ENCODE measurements at regions not wholly inside any gene's neighbourhood (a gene's known extent, or its start where the extent isn't known, plus 50 kb on each side); places are given as distances from the start of the nearest gene placed in this dataset.

DNA sequence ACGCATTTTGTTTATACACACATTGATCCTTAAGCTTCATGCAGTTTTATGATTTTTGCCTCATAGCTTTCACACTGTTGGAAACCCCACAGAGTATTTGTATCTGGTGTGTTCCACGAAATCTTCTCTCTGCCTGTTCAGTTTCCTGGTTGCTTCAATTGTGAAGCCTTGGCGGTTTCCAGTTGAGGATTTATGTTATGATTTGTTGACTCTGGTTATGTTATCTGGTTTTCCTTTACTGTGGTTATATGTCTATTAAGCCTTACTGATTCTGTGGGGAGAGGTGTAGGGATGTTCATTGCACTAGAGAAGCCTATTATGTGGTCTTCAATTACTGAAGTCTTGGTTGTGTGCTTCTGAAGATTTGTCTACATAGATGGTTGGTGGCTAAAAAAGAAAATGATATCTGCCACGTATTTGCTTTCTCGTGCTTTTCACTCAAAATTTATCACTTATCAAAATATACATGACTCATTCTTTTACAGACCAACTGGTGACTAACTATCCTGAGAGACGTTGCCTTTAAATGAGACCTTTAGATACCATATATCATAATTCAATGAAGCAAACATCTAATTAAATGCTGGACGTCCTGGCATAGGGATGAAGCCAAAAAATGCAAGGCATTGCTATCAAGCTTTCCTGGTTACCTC, 488.0 kb upstream of the B3GALT2 start:
- no peak overlapping the region for H3K9ac ChIP-seq (ENCODE audit: low read depth, low read length)
- no peaks in the 10 kb centered on the region for H3K4me1 ChIP-seq (ENCODE audit: insufficient read depth, low read length)
- H3K36me3 ChIP-seq (ENCODE audit: insufficient read depth, low read length), result no peaks in the 10 kb centered on the region
- no peaks in the 10 kb centered on the region for H3K9me3 ChIP-seq (ENCODE audit: control insufficient read depth, insufficient read depth, low read length)

DNA sequence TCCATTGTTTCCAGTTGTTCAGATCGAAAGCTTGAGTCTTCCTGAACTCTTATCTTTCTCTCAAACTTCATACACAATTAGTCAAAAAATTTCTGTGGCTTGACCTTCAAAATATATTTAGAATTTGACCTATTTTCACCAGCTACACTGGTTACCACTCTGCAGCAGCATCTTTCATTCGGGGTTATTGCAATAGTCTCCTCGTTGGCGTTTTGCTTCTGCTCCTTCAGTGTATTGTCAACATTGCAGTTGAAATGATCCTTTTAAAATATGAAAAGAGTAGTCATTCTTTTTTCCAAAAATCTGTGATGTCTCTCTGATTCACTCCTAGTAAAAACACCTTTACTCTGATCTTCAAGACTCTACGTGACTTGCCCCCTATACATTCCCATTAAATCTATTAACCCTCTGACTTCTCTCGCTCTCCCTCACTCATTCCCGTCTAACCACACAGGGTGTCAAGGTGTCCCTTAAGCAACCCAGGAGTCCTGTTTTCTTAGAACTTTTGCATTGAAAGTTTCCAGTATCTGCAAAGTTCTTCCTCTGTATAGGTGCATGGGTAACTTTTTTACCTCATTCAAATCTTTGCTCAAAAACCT, 480.2 kb upstream of the B3GALT2 start:
- Histone ChIP-seq H3K4me1 (ENCODE audit: insufficient read depth, low read length) (no peaks in the 10 kb centered on the region), H3K36me3 (ENCODE audit: insufficient read depth, low read length) (no peaks in the 10 kb centered on the region), H3K9ac (ENCODE audit: low read depth, low read length) (no peak overlapping the region), H3K9me3 (ENCODE audit: control insufficient read depth, insufficient read depth, low read length) (no peaks in the 10 kb centered on the region)

DNA sequence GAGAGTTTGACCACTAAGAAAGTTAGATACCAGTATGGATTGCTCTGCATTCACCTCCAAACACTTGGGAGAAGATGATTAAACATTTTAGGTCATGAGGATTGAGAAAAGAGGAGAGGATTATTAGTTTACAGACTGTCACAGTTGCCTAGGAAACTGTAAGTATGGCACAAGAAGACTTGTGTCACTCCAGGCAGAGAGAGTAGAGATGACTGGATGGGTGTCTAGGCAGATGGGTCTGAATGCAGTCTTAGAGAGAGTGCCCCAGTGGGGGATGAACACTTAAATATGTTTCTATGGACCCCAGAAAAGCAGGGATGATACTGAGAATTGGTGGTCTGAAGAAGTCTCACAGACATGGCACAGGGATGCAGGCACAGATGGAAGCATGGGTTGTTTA, 477.6 kb upstream of the B3GALT2 start:
- Histone ChIP-seq H3K9me3 (ENCODE audit: control insufficient read depth, insufficient read depth, low read length) (no peaks in the 10 kb centered on the region), H3K4me1 (ENCODE audit: insufficient read depth, low read length) (no peaks in the 10 kb centered on the region), H3K36me3 (ENCODE audit: insufficient read depth, low read length) (no peaks in the 10 kb centered on the region), H3K9ac (ENCODE audit: low read depth, low read length) (no peak overlapping the region)

DNA sequence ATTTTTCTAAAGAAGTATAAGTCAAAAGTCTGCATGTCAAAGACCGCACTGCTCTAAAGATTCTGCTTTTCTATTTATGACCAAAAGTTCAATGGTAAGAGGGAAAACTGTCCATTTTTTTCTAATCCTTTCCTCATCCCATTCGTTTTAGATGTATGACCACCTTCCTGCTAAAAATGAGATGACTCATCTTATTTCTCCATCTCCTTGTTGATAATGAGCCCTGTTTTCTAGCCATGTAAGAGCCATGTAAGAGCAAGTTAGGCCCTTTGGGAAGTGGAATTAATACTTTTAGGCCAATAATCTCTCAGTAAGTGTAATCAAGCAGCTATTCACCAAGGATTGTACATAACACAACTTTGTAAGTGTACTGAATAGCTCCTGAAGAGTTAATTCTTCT, 475.6 kb upstream of the B3GALT2 start:
- no peaks in the 10 kb centered on the region for H3K9me3 ChIP-seq (ENCODE audit: control insufficient read depth, insufficient read depth, low read length)

DNA sequence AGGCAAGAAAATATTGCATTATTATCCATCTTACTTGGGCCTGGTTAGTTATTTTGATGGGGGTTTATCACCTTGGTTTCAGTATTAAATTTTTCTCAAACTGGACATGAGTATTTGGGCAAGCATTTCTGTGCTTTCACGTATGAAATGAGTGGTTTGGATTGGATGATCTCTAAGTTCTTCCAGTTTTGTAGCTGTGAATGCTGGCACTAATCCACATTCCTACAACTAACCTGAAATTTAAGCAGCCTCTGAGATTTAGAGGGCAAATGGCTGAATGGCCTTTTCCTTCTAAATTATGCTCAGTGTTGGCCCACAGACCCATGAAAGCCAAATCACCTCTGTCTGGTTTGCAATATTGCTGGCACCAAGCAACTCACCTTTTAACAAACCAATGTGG, 475.0 kb upstream of the B3GALT2 start:
- no peaks in the 10 kb centered on the region for H3K36me3 ChIP-seq (ENCODE audit: insufficient read depth, low read length)
- no peak overlapping the region for H3K9ac ChIP-seq (ENCODE audit: low read depth, low read length)
- no peaks in the 10 kb centered on the region for H3K4me1 ChIP-seq (ENCODE audit: insufficient read depth, low read length)
- no peaks in the 10 kb centered on the region for H3K9me3 ChIP-seq (ENCODE audit: control insufficient read depth, insufficient read depth, low read length)

More for the DNA sequence above, 475.6 kb upstream of the B3GALT2 start:
- H3K4me1 ChIP-seq (ENCODE audit: insufficient read depth, low read length), result no peaks in the 10 kb centered on the region
- no peaks in the 10 kb centered on the region for H3K36me3 ChIP-seq (ENCODE audit: insufficient read depth, low read length)
- no peak overlapping the region for H3K9ac ChIP-seq (ENCODE audit: low read depth, low read length)

DNA sequence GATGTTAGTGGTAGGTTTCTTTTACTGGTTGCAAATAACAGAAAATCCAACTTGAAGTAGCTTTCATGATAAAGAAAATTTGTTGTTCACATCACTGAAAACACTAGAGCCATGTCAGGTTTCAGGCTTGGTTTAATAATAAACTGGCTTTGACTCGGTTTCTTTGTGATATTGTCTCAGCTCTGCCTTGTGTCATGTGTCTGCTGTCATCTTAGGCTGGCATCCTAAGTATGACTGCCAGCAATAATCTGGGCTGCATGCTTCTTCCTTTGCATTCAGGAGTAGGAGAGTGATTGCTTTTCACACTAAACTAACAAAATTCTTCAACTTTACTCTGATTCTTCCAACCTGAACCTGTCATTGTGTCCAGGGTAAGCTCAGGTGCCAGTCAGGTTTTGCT, 474.0 kb upstream of the B3GALT2 start:
- H3K9me3 ChIP-seq (ENCODE audit: control insufficient read depth, insufficient read depth, low read length), result no peaks in the 10 kb centered on the region

DNA sequence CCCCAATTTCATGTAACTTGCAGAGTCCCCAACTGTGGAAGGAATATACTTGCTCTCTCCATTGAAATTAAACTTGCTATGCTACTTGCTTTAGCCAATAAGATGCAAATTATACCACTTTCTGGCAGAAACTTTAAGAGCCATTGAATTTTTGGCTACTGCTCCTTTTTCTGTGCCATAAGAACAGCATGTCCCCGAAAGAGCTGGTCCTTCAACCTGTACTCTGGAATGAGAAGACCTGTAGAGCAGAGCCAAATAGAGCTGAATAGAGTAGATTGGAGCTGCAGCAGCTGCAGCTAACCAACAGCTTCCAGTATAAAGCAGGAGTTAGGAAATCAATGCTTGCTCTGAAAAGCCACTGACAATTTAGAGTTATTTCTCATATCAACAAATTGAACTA, 472.3 kb upstream of the B3GALT2 start:
- Histone ChIP-seq H3K9me3 (ENCODE audit: control insufficient read depth, insufficient read depth, low read length) (no peaks in the 10 kb centered on the region), H3K9ac (ENCODE audit: low read depth, low read length) (no peak overlapping the region), H3K36me3 (ENCODE audit: insufficient read depth, low read length) (no peaks in the 10 kb centered on the region), H3K4me1 (ENCODE audit: insufficient read depth, low read length) (no peaks in the 10 kb centered on the region)

More for the DNA sequence above, 474.0 kb upstream of the B3GALT2 start:
- H3K4me1 ChIP-seq (ENCODE audit: insufficient read depth, low read length), result no peaks in the 10 kb centered on the region
- no peaks in the 10 kb centered on the region for H3K36me3 ChIP-seq (ENCODE audit: insufficient read depth, low read length)
- H3K9ac ChIP-seq (ENCODE audit: low read depth, low read length), result no peak overlapping the region

DNA sequence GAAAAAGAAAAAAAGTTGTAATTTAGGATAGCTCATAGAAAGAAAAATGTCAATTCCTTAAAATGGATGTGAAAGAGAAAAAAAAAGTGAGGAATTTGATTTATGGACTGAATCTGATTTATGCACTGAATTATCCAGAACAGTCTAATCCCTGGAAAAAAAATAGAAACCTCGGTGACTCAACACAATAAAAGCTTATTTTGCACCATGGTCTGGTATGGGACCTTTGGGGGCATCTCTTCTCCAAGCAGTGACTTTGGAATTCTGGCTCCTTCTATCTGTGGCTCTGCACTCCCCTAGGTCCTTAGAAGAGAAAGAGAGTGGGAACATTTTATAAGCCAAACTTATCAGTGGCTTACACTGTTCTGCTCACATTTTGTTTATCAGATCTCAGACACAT, 471.7 kb upstream of the B3GALT2 start:
- Histone ChIP-seq H3K4me1 (ENCODE audit: insufficient read depth, low read length) (no peaks in the 10 kb centered on the region), H3K9me3 (ENCODE audit: control insufficient read depth, insufficient read depth, low read length) (no peaks in the 10 kb centered on the region), H3K36me3 (ENCODE audit: insufficient read depth, low read length) (no peaks in the 10 kb centered on the region), H3K9ac (ENCODE audit: low read depth, low read length) (no peak overlapping the region)

DNA sequence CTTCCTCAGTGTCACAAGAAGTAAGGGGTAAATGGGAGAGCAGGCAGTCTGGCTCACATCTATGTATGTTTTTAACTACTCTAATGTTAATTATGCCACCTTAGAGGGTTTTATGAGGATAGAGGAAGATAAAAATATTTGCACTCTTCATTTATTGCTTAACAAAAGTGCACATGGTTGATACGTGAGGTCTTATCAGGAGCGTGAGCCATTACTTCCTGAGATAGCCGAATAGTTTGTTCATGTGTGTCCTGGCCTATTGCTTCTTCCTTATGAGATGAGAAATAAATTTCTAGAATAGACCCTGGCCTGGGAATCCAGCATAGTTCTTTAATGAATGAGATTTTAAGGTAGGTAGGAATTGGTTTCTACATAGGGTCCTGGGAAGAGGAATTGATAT, 471.1 kb upstream of the B3GALT2 start:
- no peaks in the 10 kb centered on the region for H3K9me3 ChIP-seq (ENCODE audit: control insufficient read depth, insufficient read depth, low read length)
- H3K4me1 ChIP-seq (ENCODE audit: insufficient read depth, low read length), result no peaks in the 10 kb centered on the region
- no peak overlapping the region for H3K9ac ChIP-seq (ENCODE audit: low read depth, low read length)
- H3K36me3 ChIP-seq (ENCODE audit: insufficient read depth, low read length), result no peaks in the 10 kb centered on the region

DNA sequence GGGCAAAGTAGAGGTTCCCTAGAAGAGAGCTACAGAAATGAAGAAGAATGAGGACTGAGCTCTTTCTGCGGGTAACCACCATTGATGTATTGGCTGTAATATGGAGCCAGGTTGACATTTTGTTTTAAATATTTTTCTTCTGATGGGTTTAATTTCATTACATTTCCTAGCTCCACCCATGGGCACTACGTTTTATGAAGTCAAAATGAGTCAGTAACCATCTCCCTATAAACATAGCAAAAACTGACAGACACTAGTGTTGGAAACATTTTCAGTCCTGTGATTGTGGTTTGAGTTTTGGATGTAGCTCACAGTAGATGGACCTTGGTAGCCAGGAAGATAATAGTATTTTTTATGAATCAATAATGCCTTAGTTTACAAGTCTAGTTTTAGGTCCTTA, 470.4 kb upstream of the B3GALT2 start:
- no peak overlapping the region for H3K9ac ChIP-seq (ENCODE audit: low read depth, low read length)
- no peaks in the 10 kb centered on the region for H3K9me3 ChIP-seq (ENCODE audit: control insufficient read depth, insufficient read depth, low read length)
- no peaks in the 10 kb centered on the region for H3K36me3 ChIP-seq (ENCODE audit: insufficient read depth, low read length)
- no peaks in the 10 kb centered on the region for H3K4me1 ChIP-seq (ENCODE audit: insufficient read depth, low read length)

DNA sequence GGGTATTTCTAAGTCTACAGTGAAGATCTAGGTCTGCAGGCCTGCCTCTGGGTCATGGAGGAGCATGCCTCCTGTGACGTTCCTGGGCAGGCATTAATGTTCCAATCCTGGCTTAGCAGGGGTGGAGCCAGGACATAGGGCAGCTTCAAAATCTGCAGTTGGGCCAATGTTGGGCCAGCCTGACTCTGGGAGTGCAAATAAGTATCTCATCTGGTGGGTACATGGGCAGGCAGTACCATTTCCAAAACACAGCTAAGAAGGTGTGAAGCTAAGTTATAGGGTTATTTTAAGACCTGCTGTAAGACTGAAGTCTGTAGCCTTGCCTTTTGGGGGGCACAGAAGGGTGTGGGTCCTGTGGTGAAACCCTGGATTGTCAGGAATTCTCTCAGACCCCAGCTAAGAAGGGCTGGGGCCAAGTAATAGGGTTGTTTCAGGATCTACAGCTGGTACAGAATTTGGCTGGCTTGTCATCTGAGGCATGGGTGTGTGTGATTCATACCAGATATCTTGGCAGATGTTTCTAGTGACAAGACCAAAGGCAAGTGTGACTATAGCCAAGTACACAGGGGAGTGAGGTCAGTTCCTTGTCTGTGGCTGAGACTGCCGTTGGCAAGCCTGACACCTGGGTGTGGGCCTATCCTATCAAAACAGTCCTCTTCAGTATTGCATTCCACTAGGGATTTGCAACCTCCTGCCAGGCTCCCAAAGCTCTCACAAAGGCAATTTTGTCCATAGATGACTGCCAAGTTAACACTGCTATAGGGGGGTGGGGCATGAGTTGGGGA, 468.7 kb upstream of the B3GALT2 start:
- Histone ChIP-seq H3K4me1 (ENCODE audit: insufficient read depth, low read length) (no peaks in the 10 kb centered on the region), H3K9me3 (ENCODE audit: control insufficient read depth, insufficient read depth, low read length) (no peaks in the 10 kb centered on the region), H3K36me3 (ENCODE audit: insufficient read depth, low read length) (no peaks in the 10 kb centered on the region), H3K9ac (ENCODE audit: low read depth, low read length) (no peak overlapping the region)

DNA sequence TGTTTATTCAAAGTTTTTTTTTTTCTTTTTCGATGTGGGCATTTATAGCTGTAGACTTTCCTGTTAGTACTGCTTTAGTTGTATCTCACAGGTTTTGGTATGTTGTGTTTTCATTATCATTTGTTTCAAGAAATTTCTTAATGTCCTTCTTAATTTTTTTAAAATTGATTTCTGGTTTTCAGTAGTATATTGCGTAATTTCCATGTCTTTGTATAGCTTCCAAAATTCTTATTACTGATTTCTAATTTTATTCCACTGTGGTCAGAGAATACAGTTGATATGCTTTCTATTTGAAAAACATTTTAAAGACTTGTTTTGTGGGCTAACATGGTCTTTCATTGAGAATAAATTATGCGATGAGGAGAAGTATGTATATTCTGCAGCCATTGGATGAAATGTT, 463.2 kb upstream of the B3GALT2 start:
- H3K9me3 ChIP-seq (ENCODE audit: control insufficient read depth, insufficient read depth, low read length), result no peaks in the 10 kb centered on the region
- no peaks in the 10 kb centered on the region for H3K4me1 ChIP-seq (ENCODE audit: insufficient read depth, low read length)
- no peaks in the 10 kb centered on the region for H3K36me3 ChIP-seq (ENCODE audit: insufficient read depth, low read length)

DNA sequence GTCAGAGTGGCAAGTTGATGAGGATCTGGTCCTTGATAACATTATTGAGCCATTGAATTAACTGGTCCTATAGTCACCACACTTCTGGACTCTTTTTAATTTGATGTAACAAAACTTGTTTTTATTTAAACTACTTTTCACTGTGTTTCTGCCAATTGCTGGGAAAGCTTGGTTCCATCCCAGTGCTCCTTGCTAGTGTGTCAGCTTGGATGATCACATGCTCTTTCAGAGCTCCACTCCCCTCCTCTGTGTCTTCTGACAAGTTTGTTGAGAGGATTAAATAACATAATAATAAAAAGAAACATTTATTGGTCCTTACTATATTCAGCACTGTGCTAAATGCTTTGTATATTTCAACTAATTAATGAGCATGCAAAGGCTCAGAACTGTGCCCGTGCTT, 448.5 kb upstream of the B3GALT2 start:
- no peak overlapping the region for H3K9ac ChIP-seq (ENCODE audit: low read depth, low read length)
- H3K36me3 ChIP-seq (ENCODE audit: insufficient read depth, low read length), result no peaks in the 10 kb centered on the region
- peaks cover 5% of the 10 kb centered on the region; the same call in 1 of the 2 replicates for H3K4me1 ChIP-seq (ENCODE audit: insufficient read depth, low read length)
- H3K9me3 ChIP-seq (ENCODE audit: control insufficient read depth, insufficient read depth, low read length), result no peaks in the 10 kb centered on the region

More for the DNA sequence above, 463.2 kb upstream of the B3GALT2 start:
- H3K9ac ChIP-seq (ENCODE audit: low read depth, low read length), result no peak overlapping the region

DNA sequence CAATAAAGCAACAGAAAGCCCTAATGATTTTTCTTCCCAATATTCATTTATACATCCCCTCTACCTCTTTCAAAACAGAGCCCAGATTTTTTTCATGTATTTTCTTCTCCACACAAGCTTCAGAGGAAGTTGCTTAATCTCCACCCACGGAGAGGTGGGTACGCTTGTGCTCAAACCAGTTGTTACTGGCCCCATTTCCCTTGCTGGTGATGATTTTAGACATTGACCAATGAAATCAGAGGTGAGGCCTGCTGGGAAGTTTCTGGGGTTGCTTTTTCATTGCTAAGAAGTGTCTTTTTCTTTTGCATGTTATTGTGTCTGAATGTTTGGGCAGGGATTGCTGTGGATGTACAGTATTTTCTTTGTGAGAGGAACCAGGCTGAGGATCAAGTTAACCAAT, 448.1 kb upstream of the B3GALT2 start:
- Histone ChIP-seq H3K36me3 (ENCODE audit: insufficient read depth, low read length) (no peaks in the 10 kb centered on the region), H3K9me3 (ENCODE audit: control insufficient read depth, insufficient read depth, low read length) (no peaks in the 10 kb centered on the region), H3K4me1 (ENCODE audit: insufficient read depth, low read length) (peaks cover 9% of the 10 kb centered on the region), H3K9ac (ENCODE audit: low read depth, low read length) (no peak overlapping the region)

DNA sequence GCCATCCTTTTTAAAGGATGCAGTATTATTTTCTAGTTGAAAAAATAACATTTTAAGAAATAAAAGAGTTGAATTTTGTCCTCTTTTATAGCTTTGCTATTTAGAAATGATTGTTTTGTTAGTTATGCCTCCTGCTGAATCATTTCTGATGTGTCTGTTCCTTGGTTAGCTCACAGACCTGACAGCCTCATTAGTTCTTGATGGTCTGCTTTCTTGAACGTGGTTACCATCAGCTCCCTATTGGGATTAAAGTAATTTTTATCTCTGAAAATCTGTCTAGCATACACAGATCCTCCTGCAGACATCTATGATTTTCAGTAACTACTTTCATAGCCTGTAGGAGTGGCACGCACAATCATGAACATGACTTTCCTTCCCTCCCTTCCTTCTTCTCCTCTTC, 447.6 kb upstream of the B3GALT2 start:
- no peaks in the 10 kb centered on the region for H3K9me3 ChIP-seq (ENCODE audit: control insufficient read depth, insufficient read depth, low read length)
- peaks cover 12% of the 10 kb centered on the region for H3K4me1 ChIP-seq (ENCODE audit: insufficient read depth, low read length)
- H3K9ac ChIP-seq (ENCODE audit: low read depth, low read length), result no peak overlapping the region
- H3K36me3 ChIP-seq (ENCODE audit: insufficient read depth, low read length), result no peaks in the 10 kb centered on the region
